Superior temporal gyrus (tissue), 1 donor: ENCODE measurements at regions not wholly inside any gene's neighbourhood (a gene's known extent, or its start where the extent isn't known, plus 50 kb on each side); places are given as distances from the start of the nearest gene placed in this dataset.

Experiments used
- DNase-seq: peaks from one replicate; pipeline ENCODE4 v3.0.0-alpha.2; 2016; ENCODE audit errors: extremely low spot score

DNA sequence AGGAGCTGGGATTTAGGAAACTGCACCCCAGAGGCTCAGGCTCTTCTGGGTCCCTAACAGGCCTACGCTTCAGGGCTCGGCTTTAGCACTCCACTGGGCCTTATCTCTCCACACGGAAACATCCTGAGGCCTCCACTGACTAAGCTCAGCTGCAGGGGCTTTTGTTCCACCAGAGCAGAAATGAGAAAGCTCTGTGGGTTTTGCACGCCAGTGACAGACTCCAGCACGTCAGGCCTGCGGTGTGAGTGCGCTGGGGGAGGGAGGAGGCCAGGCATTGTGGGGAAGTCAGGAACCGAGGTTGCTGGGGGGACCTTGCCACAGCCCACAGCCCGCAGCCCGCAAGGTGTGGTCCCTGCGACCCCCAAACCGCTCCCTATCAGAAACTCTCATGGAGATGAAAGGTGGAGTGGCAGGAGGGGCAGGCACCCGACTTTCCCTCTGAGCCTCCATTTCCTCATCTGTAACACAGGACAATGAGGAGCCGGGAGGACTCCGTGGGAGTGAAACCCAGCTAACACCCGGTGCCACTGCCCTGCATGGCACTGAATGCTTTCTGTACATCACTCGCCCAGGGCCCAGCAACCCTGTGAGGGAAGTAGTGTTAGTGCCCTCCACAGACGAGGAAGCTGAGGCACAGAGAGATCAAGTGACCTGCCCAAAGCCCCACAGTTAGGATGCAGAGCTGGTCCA, 106.5 kb downstream of the TPRA1 start:
- DNase-seq = no peak

DNA sequence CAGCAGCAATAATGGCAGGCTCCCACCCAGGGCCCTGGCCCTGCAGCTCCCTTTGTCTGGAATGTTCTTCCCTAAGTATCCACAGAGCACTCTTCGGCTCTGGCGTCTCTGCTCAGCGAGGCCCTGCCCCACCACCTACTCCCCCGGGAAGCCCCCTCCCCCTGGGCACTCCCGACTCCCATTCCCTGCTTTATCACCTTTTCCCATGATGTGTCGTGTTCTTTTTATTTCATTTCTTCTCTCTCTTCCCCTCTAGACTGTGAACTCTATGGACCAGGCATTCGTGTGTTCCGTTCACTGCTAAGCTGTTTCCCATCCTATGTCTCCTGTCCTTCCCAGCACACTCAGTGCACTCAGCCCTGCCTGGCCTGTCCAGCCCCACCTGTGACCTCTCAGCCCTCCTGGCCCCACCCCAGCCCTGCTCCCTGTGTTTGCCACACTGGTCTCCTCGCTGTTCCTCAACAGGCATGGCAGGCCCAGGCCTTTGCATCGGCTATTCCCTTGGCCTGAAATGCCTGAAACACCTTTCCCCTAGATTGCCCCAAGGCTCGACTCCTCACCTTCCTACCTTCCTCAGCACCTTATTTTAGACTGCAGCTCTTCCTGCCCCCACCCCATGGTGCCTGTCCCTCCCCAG, 107.4 kb downstream of the TPRA1 start:
- no peak for DNase-seq

DNA sequence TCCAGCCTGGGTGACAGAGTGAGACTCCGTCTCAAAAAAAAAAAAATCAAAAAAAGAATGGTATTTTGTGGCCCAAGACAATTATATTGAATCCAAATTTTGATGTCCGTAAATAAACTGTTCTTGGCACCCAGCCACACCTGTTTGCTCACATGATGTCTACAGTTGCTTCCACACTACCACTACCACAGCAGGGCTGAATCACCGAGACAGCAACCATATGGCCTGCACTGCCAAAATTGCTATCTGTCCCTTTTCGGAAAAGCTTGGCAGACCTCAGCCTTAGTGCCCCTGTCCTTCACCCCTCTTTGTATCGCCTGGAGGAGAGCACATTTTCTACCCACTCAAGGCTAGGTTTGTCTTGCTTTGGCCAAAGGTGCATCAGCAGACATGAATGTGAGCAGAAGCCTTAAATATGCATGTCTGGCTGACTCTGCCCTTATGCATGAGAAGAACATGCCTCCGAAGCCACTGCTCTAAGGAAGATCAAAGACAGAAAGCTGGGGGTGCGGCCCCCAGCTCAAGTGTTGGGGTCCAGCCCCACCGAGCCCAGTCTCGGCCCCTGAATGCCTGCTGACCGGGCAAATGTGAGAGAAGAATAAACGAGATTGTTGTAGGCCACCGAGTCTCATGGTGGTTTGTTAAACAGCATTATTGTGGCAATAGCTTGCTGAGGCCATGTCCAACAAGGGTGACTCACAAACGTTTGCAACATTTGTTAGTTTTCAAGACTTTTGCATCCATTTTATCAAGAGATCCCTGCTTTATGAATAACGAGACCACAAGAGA, 108.1 kb downstream of the TPRA1 start:
- no peak for DNase-seq

DNA sequence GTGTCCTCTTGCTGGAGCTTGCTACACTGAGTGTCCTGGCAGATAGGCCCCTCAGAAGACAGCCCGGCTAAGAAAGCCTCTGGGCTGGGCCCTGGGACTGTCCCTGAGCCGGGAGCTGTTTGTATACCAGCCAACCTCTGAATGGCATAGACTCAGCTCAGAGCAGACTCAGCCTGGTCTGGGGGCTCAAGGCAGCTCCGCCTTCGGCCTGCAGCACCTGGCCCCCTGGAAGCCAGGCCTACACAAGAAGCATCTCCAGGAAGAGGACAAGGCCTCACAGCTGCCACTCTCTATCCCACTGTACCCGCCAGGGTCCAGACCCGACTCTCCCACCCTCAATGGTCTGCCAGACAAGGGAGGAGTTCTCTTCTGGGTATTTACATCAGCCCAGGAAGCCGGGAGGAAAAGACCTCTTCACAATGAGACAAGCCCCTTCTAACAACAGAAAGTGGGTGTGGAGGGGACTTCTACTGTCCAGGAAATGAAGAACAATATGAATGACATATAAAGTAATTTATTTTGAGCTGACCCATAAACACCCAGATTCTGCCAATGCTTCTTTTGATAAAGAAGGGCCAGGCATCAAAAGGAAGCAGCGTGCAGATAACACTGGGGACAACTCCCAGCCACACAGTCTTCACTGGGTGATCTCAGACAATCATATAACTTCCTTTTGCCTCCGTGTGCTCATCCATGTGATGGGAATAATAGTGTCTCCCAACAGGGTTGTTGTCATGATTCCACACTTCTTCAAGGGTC, 110.2 kb downstream of the TPRA1 start:
- DNase-seq = no peak

DNA sequence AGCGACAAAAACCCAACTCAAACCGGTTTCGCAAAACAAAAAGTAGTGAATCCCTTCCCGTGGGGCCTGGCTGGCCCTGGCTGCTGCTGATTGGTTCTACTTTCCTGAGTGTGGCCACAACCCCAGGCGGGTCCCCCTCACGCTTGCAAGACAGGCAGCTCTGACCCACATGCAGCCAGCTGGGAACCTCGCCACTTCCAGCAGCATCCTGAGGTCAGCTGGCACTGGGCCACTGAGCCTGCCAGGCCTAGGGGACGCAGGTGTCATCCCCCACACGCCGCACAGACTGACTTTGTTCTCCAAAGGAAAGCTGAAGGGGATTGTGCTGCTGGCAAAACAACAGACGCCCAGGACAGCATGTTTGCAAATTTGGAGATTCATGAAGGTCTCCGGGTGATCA, 111.1 kb downstream of the TPRA1 start:
- DNase-seq = no peak

DNA sequence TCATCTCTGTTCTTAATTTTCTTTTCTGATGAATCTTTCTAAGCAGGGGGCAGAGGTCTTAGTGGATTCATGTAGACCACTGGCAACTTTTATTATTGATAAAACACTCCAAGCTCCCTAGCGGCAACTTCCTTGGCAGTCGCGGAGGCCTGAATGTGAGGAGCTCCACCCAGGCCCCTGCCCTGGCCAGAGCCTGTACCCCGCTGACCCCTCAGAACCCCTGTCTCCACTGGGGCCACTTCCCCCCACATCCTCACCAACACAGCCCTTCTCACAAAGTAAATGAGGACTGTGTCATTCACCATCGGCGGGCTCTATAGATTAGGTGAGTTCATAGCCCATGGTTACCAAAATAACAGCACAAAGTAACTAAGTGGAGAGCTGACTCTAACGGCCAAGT, 111.6 kb downstream of the TPRA1 start:
- no peak for DNase-seq

DNA sequence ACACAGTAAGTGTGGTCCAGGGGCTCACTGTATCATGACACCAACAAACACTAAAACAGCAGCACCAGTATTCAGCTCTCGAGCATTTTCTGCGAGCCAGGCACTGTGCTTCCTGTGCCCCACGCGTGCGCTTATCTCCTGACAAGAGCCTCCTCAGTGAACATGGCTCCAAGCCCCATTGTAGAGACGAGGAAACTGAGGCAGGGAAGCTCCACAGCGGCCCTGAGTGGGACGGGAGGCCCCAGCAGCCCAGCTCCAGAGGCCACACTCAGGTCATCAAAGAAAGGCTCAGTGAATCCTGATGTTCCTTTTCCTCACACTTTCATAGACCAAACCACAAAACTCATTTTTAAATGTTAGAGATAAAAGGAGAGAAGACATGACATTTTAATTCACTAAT, 113.1 kb downstream of the TPRA1 start:
- DNase-seq = no peak

DNA sequence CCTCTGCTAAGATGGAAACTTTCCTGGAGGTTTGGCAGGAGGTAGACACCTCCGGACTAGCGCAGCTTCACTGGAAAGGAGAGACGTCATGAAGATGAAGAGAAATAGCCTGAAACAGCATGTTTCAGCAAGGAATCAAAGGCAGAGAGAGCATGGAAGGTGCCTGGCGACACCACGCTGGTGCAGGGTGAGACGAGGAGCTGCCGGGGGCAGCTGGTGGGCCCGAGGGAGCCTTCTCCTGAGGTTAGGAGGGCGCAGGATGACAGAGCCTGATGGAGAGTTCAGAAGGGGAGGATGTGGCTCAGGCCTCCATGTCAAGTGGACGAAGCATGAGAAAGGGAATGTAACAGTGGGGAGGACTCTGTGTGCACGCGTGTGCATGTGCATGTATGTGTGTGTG, 113.6 kb downstream of the TPRA1 start:
- DNase-seq = no peak

DNA sequence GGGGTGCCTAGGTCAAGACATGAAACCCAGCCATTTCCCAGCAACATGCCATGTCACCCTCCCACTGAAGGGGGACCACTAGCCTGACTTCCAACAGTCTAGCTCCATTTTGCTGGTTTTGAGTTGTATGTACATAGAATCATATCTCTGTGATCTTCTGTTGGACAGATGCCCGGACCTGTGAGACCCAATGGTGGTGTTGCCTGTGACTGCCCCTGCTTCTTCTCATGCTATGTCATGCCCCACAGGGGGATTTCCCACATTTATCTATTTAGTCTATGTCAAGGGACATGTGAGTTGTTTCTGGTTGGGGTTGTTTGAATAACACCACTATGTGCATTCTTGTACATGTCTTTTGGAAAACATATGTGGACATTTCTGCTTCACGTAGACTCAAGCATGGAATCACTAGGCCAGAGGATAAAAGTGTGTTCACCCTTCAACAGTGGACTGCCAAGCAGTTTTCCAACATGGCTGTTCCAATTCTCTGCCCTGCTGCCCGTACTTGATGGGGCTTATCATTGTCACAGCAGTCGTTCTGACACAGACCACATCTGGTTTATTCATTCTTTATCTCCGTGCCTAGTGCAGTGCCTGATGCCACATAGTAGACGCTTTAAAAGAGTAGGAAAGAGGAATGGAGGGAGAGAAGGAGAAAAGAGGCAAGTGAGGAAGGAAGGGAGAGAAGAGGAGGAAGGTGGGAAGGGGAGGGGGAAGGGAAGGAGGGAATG, 114.4 kb downstream of the TPRA1 start:
- DNase-seq = no peak

DNA sequence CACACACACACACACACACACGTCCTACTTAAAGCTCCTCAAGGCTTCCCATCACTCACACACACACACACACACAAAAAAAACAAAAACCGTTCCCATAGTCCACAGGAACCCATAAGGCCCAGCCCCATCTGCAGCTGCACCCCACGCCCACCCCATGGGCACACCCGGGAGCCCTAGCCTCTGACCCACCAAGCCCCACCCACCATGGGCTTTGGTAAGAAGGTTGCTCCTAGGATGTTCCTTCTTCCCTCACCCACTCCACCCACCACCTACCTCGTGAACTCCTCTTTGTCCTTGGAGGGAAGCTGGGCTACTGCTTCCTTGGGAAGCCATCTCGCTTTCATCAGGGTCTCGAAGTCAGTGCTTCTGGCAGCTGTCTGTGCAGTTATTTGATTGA, 115.1 kb downstream of the TPRA1 start:
- no peak for DNase-seq

DNA sequence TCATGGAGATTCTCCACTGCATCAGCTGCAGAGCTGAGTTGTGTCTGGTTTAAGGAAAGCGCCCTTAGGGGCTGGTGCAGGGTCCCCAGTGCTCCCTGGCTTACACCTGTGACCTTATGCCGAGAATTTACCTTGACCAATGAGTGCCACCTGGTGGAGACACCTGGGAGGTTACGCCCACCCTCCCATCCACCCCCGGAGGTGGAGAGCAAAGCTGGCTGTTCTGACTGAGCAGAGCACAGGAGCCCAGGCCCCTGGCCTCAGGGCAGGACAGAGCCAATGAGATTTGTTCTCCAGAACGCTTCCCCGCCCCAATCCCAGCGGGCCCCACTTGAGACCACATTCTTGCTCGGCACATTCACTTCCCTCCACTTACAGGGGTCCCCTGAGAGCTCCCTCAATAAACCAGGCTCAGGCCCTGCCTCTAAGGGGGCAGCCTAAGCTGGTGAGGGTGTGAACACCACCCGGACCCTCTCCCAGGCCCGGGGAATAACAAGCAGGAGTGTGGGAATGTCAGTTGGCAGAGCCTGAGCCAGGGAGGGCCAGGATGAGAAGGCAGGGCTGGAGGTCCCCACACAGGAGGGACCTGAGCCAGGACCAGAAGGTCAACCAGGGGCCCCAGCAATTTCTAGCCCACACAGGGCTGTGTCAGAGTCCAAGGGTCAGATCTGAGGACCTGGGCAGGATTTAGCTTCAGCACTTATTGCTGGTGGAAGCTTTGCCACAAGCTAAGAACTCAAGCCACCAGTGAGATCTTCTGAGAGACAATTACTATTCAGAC, 117.1 kb downstream of the TPRA1 start:
- no peak for DNase-seq

DNA sequence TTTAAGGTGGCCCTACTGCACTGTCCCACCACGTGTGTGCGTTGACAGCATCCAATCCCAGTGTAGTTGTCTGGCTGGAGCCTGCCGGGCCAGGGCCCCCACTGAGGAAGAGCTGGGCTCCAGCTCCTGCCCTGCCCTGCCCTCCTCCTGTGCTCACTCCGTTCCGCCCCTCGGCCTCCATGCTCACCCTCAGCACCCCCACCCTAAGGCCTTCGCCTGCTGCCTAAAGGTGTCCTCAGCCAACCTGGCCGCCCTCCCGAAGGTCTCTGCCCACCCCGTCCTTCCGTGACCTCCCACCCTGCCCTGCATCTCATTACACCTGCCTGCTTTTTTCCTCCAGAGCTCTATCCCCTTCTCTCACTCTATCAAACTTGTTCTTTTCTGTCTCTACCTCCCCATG, 118.0 kb downstream of the TPRA1 start:
- DNase-seq = no peak

DNA sequence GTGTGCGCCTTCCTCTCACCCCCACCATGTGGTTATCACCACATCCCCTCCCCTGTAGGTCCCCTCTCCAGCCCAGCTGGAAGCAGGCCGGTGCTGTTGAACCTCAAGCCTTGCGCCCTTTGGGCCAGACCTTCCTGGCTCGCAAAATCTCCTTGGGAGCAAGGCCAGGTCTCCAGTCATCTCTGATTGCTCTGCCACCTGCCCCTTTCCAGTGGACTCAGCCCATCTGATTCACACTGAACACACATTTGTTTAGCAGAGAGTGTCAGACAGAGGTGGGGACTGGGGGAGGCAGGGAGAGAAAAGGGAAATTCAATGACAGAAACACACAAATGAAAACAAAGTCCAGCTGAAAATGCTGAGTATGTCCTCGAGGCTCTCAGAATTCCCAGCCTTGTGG, 119.4 kb downstream of the TPRA1 start:
- DNase-seq = no peak

DNA sequence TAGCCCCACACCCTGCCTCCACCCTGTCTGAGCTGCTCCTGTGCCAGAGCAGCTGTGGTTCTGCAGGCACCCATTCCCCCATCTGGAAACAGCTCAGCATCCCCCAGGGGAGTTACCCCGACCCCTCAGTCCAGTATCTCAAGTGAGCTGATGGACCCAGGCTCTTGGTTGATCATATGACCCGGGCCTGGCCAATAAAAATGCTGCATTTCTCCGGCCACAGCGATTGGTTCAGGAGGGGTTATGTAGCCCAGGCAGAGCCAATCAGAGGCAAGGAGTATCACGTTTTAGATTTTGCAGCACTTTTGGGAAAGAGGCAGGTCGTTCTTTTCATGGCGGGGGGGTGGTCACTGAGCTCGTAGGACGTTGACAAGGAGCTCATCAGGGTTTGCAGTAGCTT, 120.8 kb downstream of the TPRA1 start:
- DNase-seq = no peak

DNA sequence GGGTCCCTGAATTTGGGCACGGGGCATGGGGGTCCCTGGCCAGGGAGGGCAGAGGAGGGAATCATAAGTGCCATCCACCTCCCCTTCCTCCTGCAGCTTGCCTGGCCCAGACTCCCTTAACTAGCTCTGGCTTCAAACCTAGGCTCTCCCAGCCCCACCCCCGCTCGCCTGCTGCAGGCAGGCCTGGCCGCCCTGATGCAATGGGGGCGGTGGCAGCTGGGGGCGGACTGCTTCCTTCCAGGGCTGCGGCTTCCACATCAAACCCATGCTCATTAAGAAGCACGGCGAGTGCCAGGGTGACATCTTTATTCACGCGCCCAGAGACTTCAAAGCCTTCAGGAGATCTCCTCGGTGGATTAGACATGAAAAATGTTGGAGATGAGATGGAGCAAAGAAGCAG, 123.1 kb downstream of the TPRA1 start:
- no peak for DNase-seq

DNA sequence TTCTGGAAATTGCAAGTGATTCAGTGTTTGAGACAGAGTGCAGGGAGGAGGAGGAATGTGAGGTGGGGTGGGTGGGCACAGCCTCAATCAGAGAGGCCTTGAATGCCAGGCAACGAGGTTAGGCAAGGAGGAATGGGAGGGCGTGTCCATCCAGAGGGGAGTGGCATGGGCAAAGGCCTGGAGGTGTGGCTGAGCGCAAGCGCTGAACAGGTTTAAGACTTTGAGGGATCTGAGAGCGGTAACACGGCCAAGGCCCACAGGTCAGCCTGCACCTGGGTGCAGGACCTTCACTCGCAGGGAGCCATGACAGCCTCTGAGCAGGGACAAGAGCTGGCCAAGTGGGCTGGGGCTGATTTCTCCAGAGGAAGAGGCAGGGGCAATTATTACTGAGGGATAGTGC, 125.9 kb downstream of the TPRA1 start:
- DNase-seq = no peak

DNA sequence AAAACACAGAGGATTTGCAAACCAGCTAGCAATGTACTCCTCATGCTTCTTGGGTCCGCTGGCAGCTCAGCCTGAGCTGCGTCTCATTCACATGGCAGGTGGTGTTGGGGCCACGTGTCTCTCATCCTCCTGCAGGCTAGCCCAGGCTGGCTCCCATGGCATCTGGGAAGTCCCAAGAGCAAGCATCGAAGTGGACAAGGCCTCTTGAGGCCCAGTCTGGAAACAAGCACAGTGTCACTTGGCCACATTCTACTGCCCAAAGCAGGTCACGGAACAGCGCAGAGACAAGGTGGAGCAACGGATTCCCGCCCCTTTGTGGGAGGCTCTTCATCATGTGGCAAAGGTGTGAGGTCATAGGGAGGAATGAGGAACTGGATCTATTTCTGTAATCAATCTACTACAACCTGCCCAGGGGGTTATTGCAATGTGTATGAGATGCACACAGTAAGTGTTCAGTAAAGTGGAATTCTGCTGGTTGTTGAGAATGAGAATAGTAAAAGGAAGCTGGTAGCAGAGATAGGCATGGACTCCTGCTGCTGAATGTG, 128.3 kb downstream of the TPRA1 start:
- DNase-seq = no peak

DNA sequence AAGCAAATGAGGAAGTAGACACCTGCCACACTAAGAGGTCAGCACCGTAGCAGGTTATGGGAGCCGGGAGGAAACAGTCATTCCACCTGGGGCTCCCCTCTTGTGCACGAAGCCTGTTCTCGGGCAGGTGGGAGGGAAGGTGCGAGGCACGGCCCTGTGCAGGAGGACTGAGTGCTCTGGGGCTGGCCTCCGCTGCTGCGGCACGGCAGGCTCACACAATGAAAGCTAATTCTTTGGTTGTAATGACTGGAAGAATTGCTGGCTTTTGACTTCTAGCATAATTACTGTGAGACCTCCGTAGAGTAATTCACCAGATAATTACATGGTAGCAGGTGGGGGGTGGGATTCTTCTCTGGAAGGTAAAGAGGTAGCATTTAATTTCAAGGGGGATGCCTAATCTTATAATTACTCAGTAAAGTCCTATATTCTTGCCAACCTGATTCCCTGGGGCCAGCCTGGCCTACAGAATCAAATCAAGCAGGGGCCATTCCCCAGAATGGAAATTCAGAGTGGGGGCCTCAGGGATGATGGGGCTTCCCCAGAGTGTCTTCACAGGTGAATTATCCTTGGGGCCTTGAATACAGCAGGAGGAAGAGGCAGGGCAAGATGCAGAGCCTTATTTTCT, 129.1 kb downstream of the TPRA1 start:
- DNase-seq = no peak

DNA sequence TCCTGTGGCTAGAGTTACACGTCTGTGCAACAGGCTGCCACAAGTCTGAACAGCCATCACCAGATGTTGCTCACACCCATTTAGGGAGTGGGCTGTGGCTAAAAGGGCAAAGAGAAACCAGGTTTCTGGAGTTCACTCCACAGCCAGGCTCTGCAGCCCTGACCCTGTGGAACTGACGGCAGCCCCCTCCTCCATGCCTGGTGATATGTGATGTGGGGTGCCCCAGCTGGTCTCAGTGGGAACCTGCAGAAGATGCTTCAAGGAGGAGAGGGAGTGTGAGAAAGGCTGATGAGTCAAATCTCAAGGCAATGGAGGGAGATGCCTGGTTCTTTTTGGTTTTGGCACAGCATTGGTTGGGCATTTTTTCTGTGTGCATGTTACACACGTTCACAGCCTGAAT, 130.6 kb downstream of the TPRA1 start:
- no peak for DNase-seq
